Heart left ventricle (tissue), 13 donors: ENCODE measurements at regions not wholly inside any gene's neighbourhood (a gene's known extent, or its start where the extent isn't known, plus 50 kb on each side); places are given as distances from the start of the nearest gene placed in this dataset.

Experiments
- CTCF ChIP-seq, 12 donors: fragments of 200-600 bp; sonication (generic) in 4 of 12; IDR thresholded peaks; one replicate each; pipeline versions ENCODE4 v1.5.0 to v1.8.0; 2018 to 2022; ENCODE audit warnings: antibody characterized with exemption in 12 of 12, mild to moderate bottlenecking in 5 of 12
- POLR2A ChIP-seq, 2 donors: fragments of 450-650 bp; IDR thresholded peaks; one replicate each; pipeline ENCODE4 v1.6.1; 2017; ENCODE audit warnings: antibody characterized with exemption in 2 of 2, mild to moderate bottlenecking in 2 of 2, moderate library complexity in 2 of 2
- donor health status: ischemic (EF 13 %, LVEDD 7.1; RV severe dilation, severe dysfunction).
- donor health status: DM: no; HTN: yes; CAD: no.
- donor health status: DM: no; HTN: no; CAD: no.
- donor health status: ischemic (EF 25% LVEDD 6.9; RV normal size, moderate dysfunction).
- donor health status: ischemic (EF 25% LVEDD 5.7; RV mildly dilated, moderate dysfunction).
- donor health status: ischemic (EF 35%, LVEDD 5.7; RV mildly dilated, moderate dysfunction).
- donor health status: nonischemic (EF 11% LVEDD 7.7; RV severe dilation, severe dysfunction).
- donor health status: DM: yes; HTN: yes; CAD: no.
- donor health status: PGD.
- donor health status: ischemic (EF 29% LVEDD 5.4; RV normal size, mild dysfunction).
- donor health status: nonischemic (EF 23%, LVEDD 6.1; RV moderate dilation, normal function).

GRCh38 chrX:40418146-40418812 is 162.5 kb upstream of the ATP6AP2 start:
- TF ChIP-seq CTCF (IDR thresholded peaks at IDR 0.05) (no peak), POLR2A (IDR thresholded peaks at IDR 0.05) (no peak)
